ENCODE measurements at regions not wholly inside any gene's neighbourhood (a gene's known extent, or its start where the extent isn't known, plus 50 kb on each side); places are given as distances from the start of the nearest gene placed in this dataset.

DNA sequence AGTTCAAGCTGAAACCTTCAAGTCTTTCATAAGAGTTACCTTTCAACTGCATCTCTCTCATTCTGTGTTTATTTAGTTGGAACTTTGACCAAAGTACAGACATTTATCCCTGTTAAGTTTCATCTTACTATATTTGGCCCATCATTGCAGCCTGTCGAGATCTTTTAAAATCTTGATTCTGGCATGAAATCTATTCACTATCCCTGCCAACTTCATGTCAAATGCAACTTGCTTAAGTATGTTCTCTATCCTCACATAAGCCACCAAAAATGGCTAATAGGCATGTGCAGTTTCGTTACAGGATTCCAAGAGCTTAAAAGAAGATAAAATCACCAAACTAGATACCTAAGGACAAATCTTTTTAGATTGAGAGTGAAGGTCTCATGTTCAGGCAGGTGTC is 117.5 kb upstream of the KCNQ5 start:
- ChIA-PET POLR2A (no interaction called here), CTCF (no interaction called here)
- TF ChIP-seq, protein P1, sequence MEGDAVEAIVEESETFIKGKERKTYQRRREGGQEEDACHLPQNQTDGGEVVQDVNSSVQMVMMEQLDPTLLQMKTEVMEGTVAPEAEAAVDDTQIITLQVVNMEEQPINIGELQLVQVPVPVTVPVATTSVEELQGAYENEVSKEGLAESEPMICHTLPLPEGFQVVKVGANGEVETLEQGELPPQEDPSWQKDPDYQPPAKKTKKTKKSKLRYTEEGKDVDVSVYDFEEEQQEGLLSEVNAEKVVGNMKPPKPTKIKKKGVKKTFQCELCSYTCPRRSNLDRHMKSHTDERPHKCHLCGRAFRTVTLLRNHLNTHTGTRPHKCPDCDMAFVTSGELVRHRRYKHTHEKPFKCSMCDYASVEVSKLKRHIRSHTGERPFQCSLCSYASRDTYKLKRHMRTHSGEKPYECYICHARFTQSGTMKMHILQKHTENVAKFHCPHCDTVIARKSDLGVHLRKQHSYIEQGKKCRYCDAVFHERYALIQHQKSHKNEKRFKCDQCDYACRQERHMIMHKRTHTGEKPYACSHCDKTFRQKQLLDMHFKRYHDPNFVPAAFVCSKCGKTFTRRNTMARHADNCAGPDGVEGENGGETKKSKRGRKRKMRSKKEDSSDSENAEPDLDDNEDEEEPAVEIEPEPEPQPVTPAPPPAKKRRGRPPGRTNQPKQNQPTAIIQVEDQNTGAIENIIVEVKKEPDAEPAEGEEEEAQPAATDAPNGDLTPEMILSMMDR (IDR thresholded peaks at IDR 0.05; ENCODE audit: insufficient read depth, low read length, missing control alignments) = no peak
- no peak for DNase-seq (ENCODE audit: low read depth, low spot score)
- H3K4me3 ChIP-seq (ENCODE audit: low read depth, low read length) = no peak overlapping the region

DNA sequence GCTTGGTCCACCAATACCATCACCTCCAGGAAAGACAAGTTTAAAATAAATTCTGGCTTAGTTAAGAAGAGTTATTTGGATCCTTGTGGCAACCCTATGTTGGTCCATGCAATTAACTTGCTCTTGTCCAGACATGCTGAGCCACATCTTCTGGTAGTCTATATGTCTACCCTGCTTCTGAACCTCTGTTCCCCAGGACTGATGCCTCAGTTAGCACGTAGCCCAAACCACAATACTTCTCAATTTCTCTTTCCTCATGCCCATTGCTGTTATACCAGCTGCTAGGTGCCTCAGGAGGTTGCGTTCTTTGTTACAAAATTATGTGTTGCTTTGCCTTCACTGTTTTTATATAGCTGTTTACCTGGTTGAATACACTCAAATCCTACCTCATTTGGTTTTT is 116.4 kb upstream of the KCNQ5 start:
- ChIA-PET CTCF (no interaction called here), POLR2A (no interaction called here)
- no peak for DNase-seq (ENCODE audit: low read depth, low spot score)
- no peak overlapping the region for H3K4me3 ChIP-seq (ENCODE audit: low read depth, low read length)
- TF ChIP-seq, protein P1 (IDR thresholded peaks at IDR 0.05; ENCODE audit: insufficient read depth, low read length, missing control alignments) = no peak

DNA sequence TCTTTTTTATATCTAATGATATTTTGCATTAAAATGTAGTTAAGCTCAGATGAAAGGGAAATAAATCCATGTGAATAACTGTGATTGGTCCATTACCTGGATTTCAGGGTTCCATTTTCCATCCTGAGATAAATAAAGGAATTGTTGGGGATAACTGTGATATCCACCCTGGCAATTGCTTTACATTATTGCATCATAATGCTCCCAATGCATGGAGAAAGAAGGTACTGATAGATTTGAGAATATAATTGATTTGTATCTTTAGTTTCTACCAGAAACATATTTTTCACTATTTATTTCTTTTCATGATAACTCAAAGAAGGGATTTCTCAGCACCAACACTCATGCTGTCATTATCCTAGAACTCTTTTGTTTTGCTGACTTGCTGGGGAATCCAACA is 102.0 kb upstream of the KCNQ5 start:
- POLR2A ChIA-PET = no interaction called here
- H3K4me3 ChIP-seq (ENCODE audit: low read depth, low read length) = no peak overlapping the region
- no peak for DNase-seq (ENCODE audit: low read depth, low spot score)
- CTCF ChIA-PET = no interaction called here
- TF ChIP-seq, protein P1 (IDR thresholded peaks at IDR 0.05; ENCODE audit: insufficient read depth, low read length, missing control alignments) = no peak

GRCh38 chr6:72521684-72522083 is 100.2 kb upstream of the KCNQ5 start:
- CTCF ChIA-PET = no interaction called here
- H3K4me3 ChIP-seq (ENCODE audit: low read depth, low read length) = no peak overlapping the region
- no peak for DNase-seq (ENCODE audit: low read depth, low spot score)
- POLR2A ChIA-PET = no interaction called here
- TF ChIP-seq, protein P1 (IDR thresholded peaks at IDR 0.05; ENCODE audit: insufficient read depth, low read length, missing control alignments) = no peak

- no peak for DNase-seq (ENCODE audit: low read depth, low spot score)
- H3K4me3 ChIP-seq (ENCODE audit: low read depth, low read length) = no peak overlapping the region
- ChIA-PET POLR2A (no interaction called here), CTCF (no interaction called here)
- TF ChIP-seq, protein P1 (IDR thresholded peaks at IDR 0.05; ENCODE audit: insufficient read depth, low read length, missing control alignments) = no peak
These were observed 99.1 kb upstream of the KCNQ5 start for GRCh38 chr6:72522735-72523141.

GRCh38 chr6:72524011-72524645 is 97.7 kb upstream of the KCNQ5 start:
- TF ChIP-seq, protein P1 (IDR thresholded peaks at IDR 0.05; ENCODE audit: insufficient read depth, low read length, missing control alignments) = no peak
- ChIA-PET CTCF (interaction anchor here (1.5 kb wide), 1 partner anchor 56 kb away, joined by 5 read pairs; no protein-coding TSS in a partner anchor), POLR2A (no interaction called here)
- DNase-seq (ENCODE audit: low read depth, low spot score) = no peak
- H3K4me3 ChIP-seq (ENCODE audit: low read depth, low read length) = no peak overlapping the region
